GM12874 (cell line): ENCODE measurements at regions not wholly inside any gene's neighbourhood (a gene's known extent, or its start where the extent isn't known, plus 50 kb on each side); places are given as distances from the start of the nearest gene placed in this dataset.

Source experiments
- TF ChIP-seq, protein P1 (sequence below): IDR thresholded peaks from 2 replicates; pipeline ENCODE4 v1.5.1; 2011; ENCODE audit warnings: low read depth, mild to moderate bottlenecking, control low read depth, low read length, moderate library complexity; ENCODE audit not compliant: insufficient read depth

GRCh38 chr3:177758126-177758525, 560.8 kb upstream of the TBL1XR1 start:
- TF ChIP-seq, protein P1, sequence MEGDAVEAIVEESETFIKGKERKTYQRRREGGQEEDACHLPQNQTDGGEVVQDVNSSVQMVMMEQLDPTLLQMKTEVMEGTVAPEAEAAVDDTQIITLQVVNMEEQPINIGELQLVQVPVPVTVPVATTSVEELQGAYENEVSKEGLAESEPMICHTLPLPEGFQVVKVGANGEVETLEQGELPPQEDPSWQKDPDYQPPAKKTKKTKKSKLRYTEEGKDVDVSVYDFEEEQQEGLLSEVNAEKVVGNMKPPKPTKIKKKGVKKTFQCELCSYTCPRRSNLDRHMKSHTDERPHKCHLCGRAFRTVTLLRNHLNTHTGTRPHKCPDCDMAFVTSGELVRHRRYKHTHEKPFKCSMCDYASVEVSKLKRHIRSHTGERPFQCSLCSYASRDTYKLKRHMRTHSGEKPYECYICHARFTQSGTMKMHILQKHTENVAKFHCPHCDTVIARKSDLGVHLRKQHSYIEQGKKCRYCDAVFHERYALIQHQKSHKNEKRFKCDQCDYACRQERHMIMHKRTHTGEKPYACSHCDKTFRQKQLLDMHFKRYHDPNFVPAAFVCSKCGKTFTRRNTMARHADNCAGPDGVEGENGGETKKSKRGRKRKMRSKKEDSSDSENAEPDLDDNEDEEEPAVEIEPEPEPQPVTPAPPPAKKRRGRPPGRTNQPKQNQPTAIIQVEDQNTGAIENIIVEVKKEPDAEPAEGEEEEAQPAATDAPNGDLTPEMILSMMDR: no peak

DNA sequence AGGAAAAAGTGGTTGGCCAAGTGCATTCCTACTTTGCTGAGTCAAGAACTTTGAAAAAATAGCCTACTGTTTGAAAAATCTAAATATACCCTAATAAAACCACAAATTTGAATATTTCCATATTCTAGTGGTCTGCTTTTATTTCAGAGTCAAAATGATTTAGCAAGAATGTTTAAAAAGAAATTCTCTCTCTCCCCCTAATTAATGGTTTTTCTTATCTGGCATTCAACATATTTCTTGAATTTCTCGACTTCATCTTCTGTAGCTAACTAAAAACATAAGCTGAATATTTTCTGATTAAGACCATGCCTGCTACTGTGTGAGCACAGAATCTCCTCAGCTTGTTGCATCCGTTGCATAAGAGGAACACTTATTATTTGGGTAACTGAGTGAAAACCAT, 563.5 kb upstream of the TBL1XR1 start:
- TF ChIP-seq, protein P1: no peak

DNA sequence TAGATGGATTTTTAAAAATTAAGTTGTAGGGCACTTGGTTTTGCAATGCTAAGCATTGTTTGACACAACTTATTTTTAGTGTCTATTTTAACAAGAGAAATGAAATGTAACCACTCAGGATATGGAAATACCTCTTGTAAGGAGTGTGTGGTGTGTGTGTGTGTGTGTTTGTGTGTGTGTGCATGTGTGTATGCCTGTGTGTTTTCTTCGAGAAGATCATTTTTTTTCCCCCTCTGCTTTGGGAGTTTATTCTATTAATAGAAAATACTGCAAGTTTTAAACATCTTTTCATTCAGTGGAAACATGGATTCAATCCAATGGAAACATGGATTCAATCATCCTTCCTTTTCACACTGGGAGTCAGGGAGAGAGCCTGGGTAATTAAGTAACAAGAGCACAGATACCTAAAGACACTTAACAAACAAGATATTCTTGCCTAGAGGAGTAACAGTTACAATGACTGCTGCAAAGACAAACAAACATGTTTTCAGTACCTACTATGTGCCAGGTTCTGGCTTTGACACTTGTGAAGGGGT, 567.2 kb upstream of the TBL1XR1 start:
- TF ChIP-seq, protein P1: no peak

GRCh38 chr3:177764933-177765332, 567.7 kb upstream of the TBL1XR1 start:
- TF ChIP-seq, protein P1: no peak

DNA sequence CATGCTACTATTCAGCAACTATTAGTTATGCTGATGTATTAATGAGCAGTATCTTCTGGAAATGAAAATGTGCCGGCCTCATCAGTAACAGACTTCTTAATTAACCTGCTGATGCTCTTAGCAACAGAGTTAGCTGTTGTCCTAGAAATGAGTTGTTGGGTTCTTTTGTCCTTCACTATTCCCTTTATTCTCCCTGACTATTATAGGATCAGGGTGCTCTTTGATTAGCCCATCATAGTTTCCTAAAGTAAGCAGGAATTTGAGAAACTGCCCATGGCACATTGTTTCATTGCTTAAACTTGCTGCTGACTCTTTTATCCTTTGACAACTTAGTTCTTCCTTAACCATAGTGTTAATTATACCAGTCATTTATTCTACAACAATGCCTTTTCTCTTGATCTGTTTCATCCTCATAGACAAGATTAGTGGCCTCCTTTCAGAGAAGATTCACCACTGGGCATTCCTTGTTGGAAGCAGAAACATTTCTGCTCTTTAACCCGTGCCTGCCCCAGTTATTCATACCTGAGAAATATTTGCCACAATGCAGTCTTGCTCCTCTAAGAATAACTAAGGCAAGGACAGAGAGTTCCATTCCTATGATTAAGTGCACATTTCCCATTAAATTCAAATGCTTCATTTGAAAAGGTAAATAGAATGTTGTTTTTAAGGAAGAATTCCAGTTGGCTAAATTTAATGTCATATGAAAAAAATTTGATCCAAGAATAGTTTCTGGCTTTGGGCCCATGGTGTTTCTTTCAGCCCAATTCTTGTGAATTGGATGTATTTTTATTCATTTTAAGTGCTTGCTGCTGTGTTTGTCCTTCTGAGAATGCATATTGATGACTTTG, 573.3 kb upstream of the TBL1XR1 start:
- TF ChIP-seq, protein P1: no peak

- TF ChIP-seq, protein P1: no peak
Observed at GRCh38 chr3:177771780-177772179, 574.5 kb upstream of the TBL1XR1 start.

DNA sequence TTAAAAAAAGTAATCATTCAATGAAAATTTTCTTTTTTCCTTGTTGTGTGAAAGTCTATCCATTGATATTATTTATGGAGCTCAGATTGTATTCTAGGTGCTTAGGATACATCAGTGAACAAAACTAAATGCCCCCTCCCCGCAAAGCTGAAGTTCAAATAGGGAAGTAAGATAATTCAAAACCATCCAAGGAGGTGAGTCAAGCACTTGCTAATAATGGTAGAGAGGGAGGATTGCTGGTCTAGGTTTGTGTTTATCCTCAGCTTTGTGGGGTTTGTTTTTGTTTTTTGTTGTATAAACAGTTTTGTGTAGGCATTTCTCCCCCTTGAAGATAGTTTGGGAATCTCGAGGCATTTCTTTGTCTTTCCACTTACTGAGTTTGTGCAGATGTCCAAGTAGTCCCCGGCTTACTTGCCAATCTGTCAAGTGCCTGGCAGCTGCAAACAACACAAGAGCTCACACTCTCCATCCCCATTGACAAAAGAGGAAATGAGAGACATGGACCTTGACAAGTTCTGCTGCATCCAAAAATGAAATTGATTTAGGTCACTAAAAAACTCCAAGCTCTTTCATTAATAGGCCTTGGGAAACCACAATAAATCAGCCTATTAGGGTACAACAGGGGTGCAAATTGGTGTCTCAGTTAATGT, 575.8 kb upstream of the TBL1XR1 start:
- TF ChIP-seq, protein P1: no peak
